GM13977 (cell line): ENCODE measurements at regions not wholly inside any gene's neighbourhood (a gene's known extent, or its start where the extent isn't known, plus 50 kb on each side); places are given as distances from the start of the nearest gene placed in this dataset.

Experiments used
- DNase-seq: peaks from one replicate; pipeline ENCODE4 v3.0.0; 2012; ENCODE audit warnings: low spot score
- in situ Hi-C: fragments of 300-500 bp; cut with MboI; formaldehyde crosslinking; loops from one replicate; pipeline ENCODE4 v1.12.0; 2022; ENCODE audit warnings: low sequenced_read_pairs, low pct_unique_long_range_greater_than_20kb, mixed read lengths, inconsistent platforms; ENCODE audit not compliant: unreplicated experiment
- TF ChIP-seq, protein P1 (sequence below): IDR thresholded peaks from 2 replicates; pipeline ENCODE4 v1.5.1; 2012; ENCODE audit warnings: mild to moderate bottlenecking, control low read depth; ENCODE audit not compliant: insufficient read depth; ENCODE audit errors: extremely low read depth, missing control alignments

DNA sequence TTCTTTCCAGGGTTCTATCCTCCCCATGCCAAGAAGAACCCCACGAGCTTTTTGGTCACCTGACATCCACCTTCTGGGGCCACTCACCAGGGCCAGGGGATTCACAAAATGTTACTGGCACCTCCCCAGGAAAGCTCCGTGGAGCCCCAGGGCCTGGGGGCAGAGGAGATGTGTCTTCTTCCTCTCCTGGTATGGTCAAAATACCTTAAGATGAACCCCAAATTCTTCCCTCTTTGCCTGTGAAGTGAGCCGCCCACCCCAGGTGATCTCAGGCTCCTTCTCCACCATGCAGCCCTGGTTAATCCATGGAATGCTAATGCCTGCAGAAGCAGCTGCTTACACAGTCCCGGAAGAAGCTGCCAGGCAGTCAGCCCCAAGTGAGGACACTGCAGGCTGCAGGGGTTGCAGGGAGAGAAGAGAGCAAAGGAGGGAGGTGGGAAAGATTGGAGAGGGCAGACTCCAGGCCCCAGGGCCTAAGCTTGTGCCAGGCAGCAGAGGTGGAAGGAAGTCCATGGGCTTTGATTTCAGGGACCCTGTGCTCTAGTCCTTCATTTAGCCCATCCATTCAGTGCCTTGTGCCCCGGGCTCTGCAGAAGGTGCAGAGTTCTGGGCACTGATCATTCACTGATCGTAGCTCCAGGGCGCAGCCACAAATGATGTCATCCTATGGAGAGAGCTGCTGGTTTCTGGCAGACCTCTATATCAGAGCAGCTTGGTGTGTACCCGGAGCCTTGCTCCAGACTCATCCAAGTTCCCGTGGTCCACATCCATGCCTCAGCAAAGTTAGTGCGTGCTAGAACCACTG lies 127.9 kb upstream of the NECTIN1 start:
- in situ Hi-C loops: no loop called here
- DNase-seq: no peak

DNA sequence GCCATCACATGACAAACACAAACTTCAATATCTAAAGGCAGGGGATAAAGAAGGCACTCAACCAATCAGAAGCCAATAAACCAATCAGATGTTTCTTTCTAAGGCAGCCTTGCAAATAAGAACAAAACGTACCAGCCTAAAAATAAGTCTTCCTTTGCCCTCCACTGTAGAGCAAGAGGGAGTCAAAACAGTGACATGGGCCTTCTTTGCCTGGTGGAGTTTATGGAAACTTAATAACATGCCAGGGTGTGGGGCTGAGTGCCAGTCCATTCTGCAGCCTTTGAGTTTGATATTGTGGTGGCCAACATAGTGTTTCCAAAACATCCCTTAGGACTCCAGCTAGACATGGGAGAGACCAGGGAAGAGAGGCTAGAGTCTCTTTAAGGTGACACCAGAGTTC lies 126.1 kb upstream of the NECTIN1 start:
- TF ChIP-seq, protein P1, sequence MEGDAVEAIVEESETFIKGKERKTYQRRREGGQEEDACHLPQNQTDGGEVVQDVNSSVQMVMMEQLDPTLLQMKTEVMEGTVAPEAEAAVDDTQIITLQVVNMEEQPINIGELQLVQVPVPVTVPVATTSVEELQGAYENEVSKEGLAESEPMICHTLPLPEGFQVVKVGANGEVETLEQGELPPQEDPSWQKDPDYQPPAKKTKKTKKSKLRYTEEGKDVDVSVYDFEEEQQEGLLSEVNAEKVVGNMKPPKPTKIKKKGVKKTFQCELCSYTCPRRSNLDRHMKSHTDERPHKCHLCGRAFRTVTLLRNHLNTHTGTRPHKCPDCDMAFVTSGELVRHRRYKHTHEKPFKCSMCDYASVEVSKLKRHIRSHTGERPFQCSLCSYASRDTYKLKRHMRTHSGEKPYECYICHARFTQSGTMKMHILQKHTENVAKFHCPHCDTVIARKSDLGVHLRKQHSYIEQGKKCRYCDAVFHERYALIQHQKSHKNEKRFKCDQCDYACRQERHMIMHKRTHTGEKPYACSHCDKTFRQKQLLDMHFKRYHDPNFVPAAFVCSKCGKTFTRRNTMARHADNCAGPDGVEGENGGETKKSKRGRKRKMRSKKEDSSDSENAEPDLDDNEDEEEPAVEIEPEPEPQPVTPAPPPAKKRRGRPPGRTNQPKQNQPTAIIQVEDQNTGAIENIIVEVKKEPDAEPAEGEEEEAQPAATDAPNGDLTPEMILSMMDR: no peak
- no peak for DNase-seq
- in situ Hi-C loops: no loop called here

More for the DNA sequence above, 127.9 kb upstream of the NECTIN1 start:
- TF ChIP-seq, protein P1: no peak

DNA sequence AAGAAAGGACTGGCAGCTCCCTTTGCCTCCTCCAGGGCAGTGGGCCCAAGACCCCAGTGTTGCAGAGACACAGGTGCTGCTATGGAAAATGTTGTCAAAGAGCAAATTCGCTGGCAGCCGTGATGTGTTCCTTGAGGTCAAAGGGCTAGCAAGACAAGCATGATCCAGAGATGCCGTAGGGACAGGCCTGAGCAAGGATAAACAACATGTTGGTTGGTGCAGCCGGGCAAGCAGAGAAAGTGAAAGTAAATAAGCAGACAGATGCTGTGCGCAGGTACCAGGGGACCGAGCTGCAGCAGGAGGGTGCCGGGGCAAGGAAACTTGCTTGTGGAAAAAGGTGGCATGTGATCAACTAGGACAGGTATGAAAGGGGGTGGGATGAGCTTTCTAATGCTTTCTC lies 125.5 kb upstream of the NECTIN1 start:
- in situ Hi-C loops: no loop called here
- TF ChIP-seq, protein P1: no peak
- DNase-seq: no peak

DNA sequence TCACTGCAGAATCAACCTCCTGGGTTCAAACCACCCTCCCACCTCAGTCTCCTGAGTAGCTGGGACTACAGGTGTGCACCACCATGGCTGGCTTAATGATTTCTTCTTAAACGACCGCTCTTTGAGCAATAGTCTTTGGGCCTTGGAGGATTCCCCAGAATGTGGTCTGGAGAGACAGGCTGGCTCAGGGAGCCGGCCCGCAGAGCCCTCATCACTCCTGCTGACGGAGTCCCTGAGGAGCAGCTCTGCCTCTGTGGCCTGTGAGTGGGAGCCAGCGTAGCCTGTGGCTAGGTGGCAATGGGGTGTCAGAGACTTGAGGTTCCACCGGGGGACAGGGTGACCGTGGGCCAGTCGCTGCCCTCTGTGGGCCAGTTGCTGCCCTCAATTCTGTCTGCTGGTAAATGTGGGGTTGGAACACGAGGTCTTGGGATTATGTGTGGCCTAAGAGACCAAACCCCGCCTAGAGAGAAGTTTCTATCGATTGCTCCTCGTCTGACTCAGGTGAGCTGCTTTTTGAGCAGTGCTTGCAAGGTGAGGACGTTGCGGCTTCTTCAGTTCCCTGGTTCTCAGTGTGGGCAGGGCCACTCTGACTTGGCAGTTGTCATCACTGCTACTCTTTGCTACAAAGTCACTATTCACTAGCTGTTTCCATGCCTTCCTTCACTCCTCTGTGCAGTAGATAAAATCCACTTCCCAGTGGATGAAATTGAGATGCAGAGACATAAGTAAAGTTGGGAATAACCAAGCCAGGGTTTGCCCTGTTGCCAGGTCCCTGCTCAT lies 124.8 kb upstream of the NECTIN1 start:
- DNase-seq: no peak
- in situ Hi-C loops: no loop called here
- TF ChIP-seq, protein P1: no peak

DNA sequence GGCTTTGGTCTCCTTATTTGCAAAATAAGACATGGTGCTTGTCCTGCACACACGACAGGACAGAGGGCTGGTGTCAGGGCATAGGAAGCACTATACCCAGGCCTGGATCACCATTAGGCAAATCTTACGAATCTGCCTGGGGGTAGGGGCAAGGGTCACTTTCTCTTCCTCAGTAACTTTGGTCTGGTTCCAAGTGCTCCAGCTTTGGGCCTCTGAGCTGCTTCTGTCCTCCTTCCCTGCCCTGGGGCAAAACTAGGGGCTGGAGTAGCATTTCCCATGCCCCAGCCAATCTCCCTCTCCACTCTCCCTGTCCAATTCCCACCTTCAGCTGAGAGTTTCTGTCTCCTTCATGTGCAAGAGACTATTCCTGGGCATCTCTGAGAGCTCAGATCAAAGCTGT lies 123.7 kb upstream of the NECTIN1 start:
- no peak for DNase-seq
- in situ Hi-C loops: no loop called here
- TF ChIP-seq, protein P1: no peak

DNA sequence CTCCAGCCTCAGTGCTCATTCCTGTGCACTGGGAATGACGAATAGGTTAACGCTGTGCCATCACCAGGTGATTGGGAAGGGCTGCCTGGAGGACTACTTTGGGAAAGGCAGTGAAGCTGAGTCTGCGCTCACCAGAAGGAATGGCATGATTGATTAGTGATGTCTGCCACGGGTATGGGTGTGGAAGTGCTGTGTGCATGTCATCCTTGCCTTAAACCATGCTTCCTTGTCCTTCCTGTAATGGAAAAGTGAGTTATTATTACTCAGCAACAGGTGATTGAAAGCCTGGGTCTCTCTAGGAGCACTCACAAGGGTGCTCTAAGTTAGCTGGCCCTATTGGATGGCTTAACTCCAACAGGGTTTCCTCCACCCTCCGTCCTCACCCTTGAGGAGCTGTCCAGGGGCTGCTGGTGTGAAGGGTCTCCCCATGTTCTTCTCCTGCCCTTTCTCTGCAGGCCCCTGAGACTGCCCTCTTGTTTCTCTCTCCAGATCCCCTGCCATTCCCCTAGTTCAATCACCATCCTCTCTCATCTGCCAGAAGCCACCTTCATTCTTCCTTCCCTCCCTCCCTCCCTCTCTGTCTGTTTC lies 121.9 kb upstream of the NECTIN1 start:
- TF ChIP-seq, protein P1: no peak
- no peak for DNase-seq
- in situ Hi-C loops: no loop called here
